ENCODE measurements at regions not wholly inside any gene's neighbourhood (a gene's known extent, or its start where the extent isn't known, plus 50 kb on each side); places are given as distances from the start of the nearest gene placed in this dataset.

- no peak overlapping the region for H3K4me3 Mint-ChIP-seq
- POLR2A ChIA-PET, result no interaction called here
Observed at GRCh38 chr4:133465022-133465421, 315.9 kb downstream of the PCDH10 start.

More at GRCh38 chr4:133465022-133465421, 315.9 kb downstream of the PCDH10 start:
- no peak overlapping the region for H3K27ac Mint-ChIP-seq
- no peaks in the 10 kb centered on the region for H3K9me3 Mint-ChIP-seq
- H3K36me3 Mint-ChIP-seq, result no peaks in the 10 kb centered on the region
- peaks cover 27% of the 10 kb centered on the region for H3K4me1 Mint-ChIP-seq
- peaks cover 11% of the 10 kb centered on the region for H3K27me3 Mint-ChIP-seq (ENCODE audit: low read depth)
- TF ChIP-seq MAX (CRISPR knock-in tag; IDR thresholded peaks at IDR 0.05) (no peak), ZNF138 (CRISPR knock-in tag; conservative IDR thresholded peaks at IDR 0.05) (no peak), IRF1 (CRISPR knock-in tag; IDR thresholded peaks at IDR 0.05) (no peak), ZBTB43 (CRISPR knock-in tag; IDR thresholded peaks at IDR 0.05) (no peak), CDX4 (CRISPR knock-in tag; IDR thresholded peaks at IDR 0.05; ENCODE audit: borderline replicate concordance) (no peak), CTCF (IDR thresholded peaks at IDR 0.05) (no peak), SOX15 (CRISPR knock-in tag; IDR thresholded peaks at IDR 0.05) (no peak), ZNF232 (CRISPR knock-in tag; IDR thresholded peaks at IDR 0.05) (no peak), NFATC4 (CRISPR knock-in tag; IDR thresholded peaks at IDR 0.05) (no peak), ZMAT4 (CRISPR knock-in tag; IDR thresholded peaks at IDR 0.05) (no peak), TCF7 (CRISPR knock-in tag; IDR thresholded peaks at IDR 0.05; ENCODE audit: low read depth) (no peak), CREM (CRISPR knock-in tag; IDR thresholded peaks at IDR 0.05) (no peak), ATF2 (CRISPR knock-in tag; IDR thresholded peaks at IDR 0.05; ENCODE audit: borderline replicate concordance, low read depth) (no peak), ZNF532 (CRISPR knock-in tag; IDR thresholded peaks at IDR 0.05; ENCODE audit: borderline replicate concordance) (no peak)
- DNase-seq (ENCODE audit: low spot score) (no peak), ATAC-seq (no peak)
- CTCF ChIA-PET, result no interaction called here

Measured in WTC11 (cell line).